Osteocyte (in vitro differentiated cells): ENCODE measurements at regions not wholly inside any gene's neighbourhood (a gene's known extent, or its start where the extent isn't known, plus 50 kb on each side); places are given as distances from the start of the nearest gene placed in this dataset.
"Not testable (repeated sequence)": the region's sequence is repeated elsewhere in the genome, so short reads cannot be mapped to it uniquely, and the experiment has no call there.

Experiments used
- DNase-seq: peaks from one replicate; pipeline ENCODE4 v3.0.0; 2021; ENCODE audit warnings: mixed read lengths; ENCODE audit not compliant: unreplicated experiment; ENCODE audit errors: extremely low spot score
- H3K27ac Mint-ChIP-seq: one replicate; pipeline ENCODE4 v1.8.0; 2021; ENCODE audit warnings: mild to moderate bottlenecking, mixed read lengths; ENCODE audit not compliant: unreplicated experiment
- H3K27me3 Mint-ChIP-seq: one replicate; pipeline ENCODE4 v1.8.0; 2021; ENCODE audit warnings: mixed read lengths; ENCODE audit not compliant: unreplicated experiment
- H3K36me3 Mint-ChIP-seq: one replicate; pipeline ENCODE4 v1.8.0; 2021; ENCODE audit warnings: mixed read lengths; ENCODE audit not compliant: unreplicated experiment
- H3K4me1 Mint-ChIP-seq: one replicate; pipeline ENCODE4 v1.8.0; 2021; ENCODE audit warnings: mixed read lengths; ENCODE audit not compliant: unreplicated experiment
- H3K4me3 Mint-ChIP-seq: one replicate; pipeline ENCODE4 v1.8.0; 2021; ENCODE audit warnings: mild to moderate bottlenecking, moderate library complexity, mixed read lengths; ENCODE audit not compliant: unreplicated experiment
- H3K9me3 Mint-ChIP-seq: one replicate; pipeline ENCODE4 v1.8.0; 2021; ENCODE audit warnings: mixed read lengths; ENCODE audit not compliant: unreplicated experiment
- TF ChIP-seq, protein P1 (sequence below): fragments of 200-600 bp; sonication (generic); IDR thresholded peaks from 2 replicates; pipeline ENCODE4 v1.5.0; 2021; ENCODE audit warnings: antibody characterized with exemption, mild to moderate bottlenecking, moderate library complexity

DNA sequence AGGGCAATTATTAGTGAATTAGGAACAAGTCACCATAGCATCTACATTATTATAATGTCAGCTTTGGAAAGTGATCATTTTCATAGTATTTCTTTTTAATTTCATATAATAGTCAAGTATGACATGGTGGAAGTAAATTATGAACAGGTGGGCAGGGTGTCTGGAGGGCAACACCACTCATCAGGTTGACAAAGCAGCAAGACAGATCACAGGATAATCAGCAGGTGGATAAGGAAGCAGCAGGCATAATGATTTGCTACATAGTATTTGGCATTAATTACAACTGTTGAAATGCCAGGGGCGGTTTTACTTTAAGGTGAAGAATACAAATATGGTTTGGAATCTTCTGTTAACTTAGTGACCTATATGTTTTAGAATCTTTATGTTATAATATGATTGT lies 1342.2 kb downstream of the PLA2G4A start:
- Mint-ChIP-seq H3K36me3 (no peaks in the 10 kb centered on the region), H3K27ac (no peak overlapping the region), H3K27me3 (no peaks in the 10 kb centered on the region), H3K4me3 (no peak overlapping the region), H3K4me1 (peaks cover 2% of the 10 kb centered on the region), H3K9me3 (no peaks in the 10 kb centered on the region)
- TF ChIP-seq, protein P1, sequence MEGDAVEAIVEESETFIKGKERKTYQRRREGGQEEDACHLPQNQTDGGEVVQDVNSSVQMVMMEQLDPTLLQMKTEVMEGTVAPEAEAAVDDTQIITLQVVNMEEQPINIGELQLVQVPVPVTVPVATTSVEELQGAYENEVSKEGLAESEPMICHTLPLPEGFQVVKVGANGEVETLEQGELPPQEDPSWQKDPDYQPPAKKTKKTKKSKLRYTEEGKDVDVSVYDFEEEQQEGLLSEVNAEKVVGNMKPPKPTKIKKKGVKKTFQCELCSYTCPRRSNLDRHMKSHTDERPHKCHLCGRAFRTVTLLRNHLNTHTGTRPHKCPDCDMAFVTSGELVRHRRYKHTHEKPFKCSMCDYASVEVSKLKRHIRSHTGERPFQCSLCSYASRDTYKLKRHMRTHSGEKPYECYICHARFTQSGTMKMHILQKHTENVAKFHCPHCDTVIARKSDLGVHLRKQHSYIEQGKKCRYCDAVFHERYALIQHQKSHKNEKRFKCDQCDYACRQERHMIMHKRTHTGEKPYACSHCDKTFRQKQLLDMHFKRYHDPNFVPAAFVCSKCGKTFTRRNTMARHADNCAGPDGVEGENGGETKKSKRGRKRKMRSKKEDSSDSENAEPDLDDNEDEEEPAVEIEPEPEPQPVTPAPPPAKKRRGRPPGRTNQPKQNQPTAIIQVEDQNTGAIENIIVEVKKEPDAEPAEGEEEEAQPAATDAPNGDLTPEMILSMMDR: no peak
- no peak for DNase-seq

DNA sequence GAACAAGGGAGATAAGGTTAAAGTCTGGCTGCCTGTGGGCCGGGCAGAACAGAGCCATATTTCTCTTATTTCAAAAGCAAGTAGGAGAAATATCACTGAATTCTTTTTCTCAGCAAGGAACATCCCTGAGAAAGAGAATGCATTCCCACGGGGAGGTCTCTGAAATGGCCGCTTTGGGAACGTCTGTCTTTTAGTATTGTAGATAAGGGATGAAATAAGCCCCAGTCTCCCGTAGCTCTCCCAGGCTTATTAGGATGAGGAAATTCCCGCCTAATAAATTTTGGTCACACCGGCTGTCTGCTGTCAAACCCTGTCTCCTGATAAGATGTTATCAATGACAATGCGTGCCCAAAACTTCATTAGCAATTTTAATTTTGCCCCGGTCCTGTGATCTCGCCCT lies 1353.3 kb downstream of the PLA2G4A start:
- not testable (repeated sequence) for H3K4me3 Mint-ChIP-seq, H3K36me3 Mint-ChIP-seq, H3K27ac Mint-ChIP-seq, DNase-seq, H3K27me3 Mint-ChIP-seq, H3K4me1 Mint-ChIP-seq
- H3K9me3 Mint-ChIP-seq: peaks cover 14% of the 10 kb centered on the region

DNA sequence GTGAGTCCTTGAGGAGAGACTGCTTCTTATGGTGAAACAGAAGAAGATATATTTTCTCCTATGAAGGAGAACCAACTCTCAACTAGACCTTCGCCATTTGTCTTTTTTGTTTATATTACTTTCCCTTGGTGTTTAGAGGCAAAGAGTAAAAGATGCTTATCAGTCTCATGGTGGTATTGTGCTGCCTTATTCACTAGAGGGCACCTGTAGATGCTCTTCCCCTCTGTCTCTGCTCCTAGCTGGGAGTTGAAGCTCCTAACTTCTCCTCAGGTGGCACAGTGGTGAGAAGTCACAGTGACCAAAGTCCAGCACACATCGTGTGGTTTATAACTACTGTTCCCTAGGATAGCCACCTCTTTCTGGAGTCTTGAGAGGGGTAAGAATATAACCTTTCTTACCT lies 1359.6 kb downstream of the PLA2G4A start:
- no peak for DNase-seq
- Mint-ChIP-seq H3K36me3 (no peaks in the 10 kb centered on the region), H3K4me3 (no peak overlapping the region), H3K4me1 (no peaks in the 10 kb centered on the region), H3K9me3 (no peaks in the 10 kb centered on the region), H3K27ac (no peak overlapping the region), H3K27me3 (no peaks in the 10 kb centered on the region)
- TF ChIP-seq, protein P1: no peak

DNA sequence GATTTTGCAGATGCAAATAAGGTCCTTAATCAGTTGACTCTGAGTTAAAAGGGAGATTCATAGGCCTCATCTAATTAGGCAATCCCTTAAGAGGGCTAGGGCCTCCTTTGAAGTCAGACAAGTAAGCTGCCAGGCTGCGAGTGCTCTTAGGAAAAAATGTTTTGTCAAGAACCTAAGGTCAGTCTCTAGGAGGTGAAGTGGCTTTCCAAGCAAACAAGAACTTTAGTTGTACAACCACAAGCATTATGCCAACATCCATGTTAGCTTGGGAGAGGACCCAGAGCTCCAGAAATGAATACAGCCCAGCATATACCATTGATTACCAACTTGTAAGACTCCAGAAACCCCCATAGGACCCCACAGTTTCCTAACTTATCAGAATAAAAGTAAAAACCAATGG lies 1366.2 kb downstream of the PLA2G4A start:
- H3K4me3 Mint-ChIP-seq: no peak overlapping the region
- no peaks in the 10 kb centered on the region for H3K27me3 Mint-ChIP-seq

DNA sequence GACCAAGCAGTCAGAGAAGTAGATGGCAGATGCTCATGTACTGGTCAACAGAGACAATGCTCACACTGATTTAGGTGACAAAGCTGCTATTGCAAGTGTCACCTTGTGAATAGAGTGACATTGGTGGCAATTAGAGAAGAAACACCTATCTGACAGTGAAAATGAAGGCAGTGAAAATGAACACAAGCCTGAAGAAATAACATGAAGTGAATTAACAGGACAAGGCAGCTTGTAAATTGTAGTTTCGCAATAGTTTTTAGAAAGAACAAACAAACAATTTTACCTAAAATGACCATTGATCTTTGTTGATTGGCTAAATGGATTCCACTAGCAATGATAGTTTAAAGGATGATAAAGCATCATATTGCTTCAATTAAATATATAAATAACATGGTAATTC lies 1389.5 kb downstream of the PLA2G4A start:
- H3K4me3 Mint-ChIP-seq: no peak overlapping the region
- no peak overlapping the region for H3K27ac Mint-ChIP-seq
- TF ChIP-seq, protein P1: no peak
- H3K4me1 Mint-ChIP-seq: peaks cover 3% of the 10 kb centered on the region
- DNase-seq: no peak
- H3K27me3 Mint-ChIP-seq: no peaks in the 10 kb centered on the region
- no peaks in the 10 kb centered on the region for H3K36me3 Mint-ChIP-seq
- H3K9me3 Mint-ChIP-seq: peaks cover 2% of the 10 kb centered on the region

More for the DNA sequence above, 1366.2 kb downstream of the PLA2G4A start:
- no peaks in the 10 kb centered on the region for H3K4me1 Mint-ChIP-seq
- no peak overlapping the region for H3K27ac Mint-ChIP-seq
- peaks cover 2% of the 10 kb centered on the region for H3K36me3 Mint-ChIP-seq
- TF ChIP-seq, protein P1: no peak
- DNase-seq: no peak
- peaks cover 18% of the 10 kb centered on the region for H3K9me3 Mint-ChIP-seq

DNA sequence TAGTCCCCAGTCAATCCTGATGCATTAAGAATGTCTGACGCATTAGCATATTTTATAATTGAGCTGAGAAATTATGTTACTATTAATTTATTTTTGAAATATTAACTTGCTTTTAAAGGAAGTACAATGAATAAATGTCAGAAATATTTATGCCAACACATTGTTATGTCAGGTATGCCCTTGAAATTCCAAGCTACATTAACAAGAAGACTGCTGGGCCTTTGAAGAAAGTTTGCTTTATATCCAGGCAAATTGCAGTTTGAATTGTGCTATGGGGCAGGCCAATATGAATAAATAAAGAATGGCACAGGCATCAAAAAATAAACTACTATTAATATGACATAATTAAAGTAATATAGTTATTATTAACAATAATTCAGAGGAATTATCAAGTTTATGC lies 1391.3 kb downstream of the PLA2G4A start:
- no peak overlapping the region for H3K4me3 Mint-ChIP-seq
- DNase-seq: no peak
- TF ChIP-seq, protein P1: no peak
- peaks cover 9% of the 10 kb centered on the region for H3K9me3 Mint-ChIP-seq
- no peak overlapping the region for H3K27ac Mint-ChIP-seq
- H3K4me1 Mint-ChIP-seq: peaks cover 3% of the 10 kb centered on the region
- no peaks in the 10 kb centered on the region for H3K27me3 Mint-ChIP-seq
- H3K36me3 Mint-ChIP-seq: peaks cover 4% of the 10 kb centered on the region
